ENCODE measurements at regions not wholly inside any gene's neighbourhood (a gene's known extent, or its start where the extent isn't known, plus 50 kb on each side); places are given as distances from the start of the nearest gene placed in this dataset.

- no peaks in the 10 kb centered on the region for H3K27me3 ChIP-seq (ENCODE audit: control insufficient read depth in 1 of 2, insufficient read depth in 2 of 2, low read length in 2 of 2)
- no peaks in the 10 kb centered on the region for H3K4me1 ChIP-seq (ENCODE audit: insufficient read depth, low read length)
- H3K27ac Mint-ChIP-seq: no peak overlapping the region
- no peaks in the 10 kb centered on the region for H3K36me3 Mint-ChIP-seq (ENCODE audit: low read depth)
- H3K27me3 Mint-ChIP-seq: no peaks in the 10 kb centered on the region
- peaks cover 4% of the 10 kb centered on the region for H3K9me3 Mint-ChIP-seq
- ATAC-seq (ENCODE audit: poor library complexity) (no peak), DNase-seq (no peak)
- TF ChIP-seq CTCF (IDR thresholded peaks at IDR 0.05): no peak
- H3K36me3 ChIP-seq (ENCODE audit: insufficient read depth, low read length): no peaks in the 10 kb centered on the region
- no peak overlapping the region for H3K4me3 ChIP-seq (ENCODE audit: low read length)
- no peak overlapping the region for H3K27ac ChIP-seq (ENCODE audit: low read depth in 1 of 2, low read length in 2 of 2)
- intact Hi-C loops (cut with DNase I, micrococcal nuclease): no loop called here
- CTCF ChIA-PET: no interaction called here
- H3K4me3 Mint-ChIP-seq: no peak overlapping the region
- H3K4me1 Mint-ChIP-seq (ENCODE audit: low read depth): no peaks in the 10 kb centered on the region
- POLR2A ChIA-PET: no interaction called here
- no peaks in the 10 kb centered on the region for H3K9me3 ChIP-seq (ENCODE audit: control insufficient read depth in 1 of 2, insufficient read depth in 1 of 2, low read length in 2 of 2)
Measured at GRCh38 chr2:35538796-35539195, 816.8 kb upstream of the CRIM1 start.

- CTCF ChIA-PET: no interaction called here
- intact Hi-C loops (cut with DNase I, micrococcal nuclease): no loop called here
Measured at GRCh38 chr2:35530615-35531135, 824.9 kb upstream of the CRIM1 start.

DNA sequence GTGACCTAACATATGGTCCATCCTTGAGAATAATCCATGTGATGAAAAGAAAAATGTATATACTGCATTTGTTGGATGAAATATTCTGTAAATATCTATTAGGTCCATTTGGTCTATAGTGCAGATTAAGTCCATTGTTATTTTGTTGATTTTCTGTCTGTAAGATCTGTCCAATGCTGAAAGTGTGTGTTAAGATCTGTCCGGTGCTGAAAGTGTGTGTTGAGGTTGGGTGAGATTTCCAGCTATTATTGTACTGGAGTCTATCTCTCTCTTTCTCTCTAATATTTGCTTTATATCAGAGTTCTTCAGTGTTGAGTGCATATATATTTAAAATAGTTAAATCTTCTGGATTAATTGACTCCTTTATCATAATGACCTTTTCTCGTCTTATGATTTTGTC is 828.8 kb upstream of the CRIM1 start:
- no peaks in the 10 kb centered on the region for H3K27me3 Mint-ChIP-seq
- H3K27me3 ChIP-seq (ENCODE audit: control insufficient read depth in 1 of 2, insufficient read depth in 2 of 2, low read length in 2 of 2): no peaks in the 10 kb centered on the region
- POLR2A ChIA-PET: no interaction called here
- peaks cover 4 to 8% of the 10 kb centered on the region in 2 experiments for H3K9me3 ChIP-seq (ENCODE audit: control insufficient read depth in 1 of 2, insufficient read depth in 1 of 2, low read length in 2 of 2)
- H3K4me3 Mint-ChIP-seq: no peak overlapping the region
- no peak for TF ChIP-seq CTCF (IDR thresholded peaks at IDR 0.05)
- no peaks in the 10 kb centered on the region for H3K4me1 Mint-ChIP-seq (ENCODE audit: low read depth)
- no peaks in the 10 kb centered on the region for H3K4me1 ChIP-seq (ENCODE audit: insufficient read depth, low read length)
- ATAC-seq (ENCODE audit: poor library complexity) (no peak), DNase-seq (no peak)
- CTCF ChIA-PET: no interaction called here
- no peaks in the 10 kb centered on the region for H3K36me3 ChIP-seq (ENCODE audit: insufficient read depth, low read length)
- H3K27ac ChIP-seq (ENCODE audit: low read depth in 1 of 2, low read length in 2 of 2): no peak overlapping the region
- no peaks in the 10 kb centered on the region for H3K36me3 Mint-ChIP-seq (ENCODE audit: low read depth)
- intact Hi-C loops (cut with DNase I, micrococcal nuclease): no loop called here
- no peak overlapping the region for H3K27ac Mint-ChIP-seq
- H3K9me3 Mint-ChIP-seq: peaks cover 10% of the 10 kb centered on the region
- no peak overlapping the region for H3K4me3 ChIP-seq (ENCODE audit: low read length)

More at GRCh38 chr2:35530615-35531135, 824.9 kb upstream of the CRIM1 start:
- Mint-ChIP-seq H3K4me3 (no peak overlapping the region), H3K9me3 (peaks cover 10% of the 10 kb centered on the region), H3K36me3 (ENCODE audit: low read depth) (no peaks in the 10 kb centered on the region), H3K27ac (no peak overlapping the region), H3K27me3 (no peaks in the 10 kb centered on the region), H3K4me1 (ENCODE audit: low read depth) (no peaks in the 10 kb centered on the region)
- POLR2A ChIA-PET: no interaction called here
- Histone ChIP-seq H3K9me3 (ENCODE audit: control insufficient read depth in 1 of 2, insufficient read depth in 1 of 2, low read length in 2 of 2) (peaks cover 4% of the 10 kb centered on the region in 2 experiments), H3K36me3 (ENCODE audit: insufficient read depth, low read length) (no peaks in the 10 kb centered on the region), H3K4me3 (ENCODE audit: low read length) (no peak overlapping the region), H3K27me3 (ENCODE audit: control insufficient read depth in 1 of 2, insufficient read depth in 2 of 2, low read length in 2 of 2) (no peaks in the 10 kb centered on the region), H3K27ac (ENCODE audit: low read depth in 1 of 2, low read length in 2 of 2) (no peak overlapping the region), H3K4me1 (ENCODE audit: insufficient read depth, low read length) (no peaks in the 10 kb centered on the region)
- no peak for ATAC-seq (ENCODE audit: poor library complexity)
- TF ChIP-seq CTCF (IDR thresholded peaks at IDR 0.05): no peak
- no peak for DNase-seq

All from CD4-positive, alpha-beta T cell (primary cell).